ENCODE measurements at regions not wholly inside any gene's neighbourhood (a gene's known extent, or its start where the extent isn't known, plus 50 kb on each side); places are given as distances from the start of the nearest gene placed in this dataset.

- no peak for TF ChIP-seq CTCF (IDR thresholded peaks at IDR 0.05; ENCODE audit: control extremely low read depth, extremely low read depth)
- 89 to 97% methylated on average over 3 of the region's 3 CpGs for WGBS, 2 donors
- no peak overlapping the region for H3K27ac ChIP-seq (ENCODE audit: low read depth in 1 of 2, low read length in 1 of 2)
- no peak overlapping the region for H3K9ac ChIP-seq (ENCODE audit: insufficient read depth in 1 of 2, low read length in 2 of 2)
- DNase-seq (no peak), ATAC-seq (ENCODE audit: insufficient read depth, low FRiP score) (no peak)
- no peaks in the 10 kb centered on the region for H3K27me3 ChIP-seq (ENCODE audit: control insufficient read depth in 3 of 3, insufficient read depth in 3 of 3, low read length in 2 of 3)
- no peaks in the 10 kb centered on the region for H3K36me3 ChIP-seq (ENCODE audit: control insufficient read depth in 4 of 4, insufficient read depth in 4 of 4, low read length in 4 of 4)
- no peak overlapping the region for H3K4me3 ChIP-seq
- H3K9me3 ChIP-seq (ENCODE audit: control insufficient read depth in 4 of 4, insufficient read depth in 3 of 4, low read length in 3 of 4): peaks cover 0 to 6% (median 1%) of the 10 kb centered on the region in 4 donors
- H3K4me1 ChIP-seq (ENCODE audit: control insufficient read depth in 5 of 5, insufficient read depth in 5 of 5, low read length in 5 of 5): no peaks in the 10 kb centered on the region
Measured at GRCh38 chr3:106257172-106257571, 388.4 kb upstream of the CBLB start.

GRCh38 chr3:106261396-106261795 lies 392.6 kb upstream of the CBLB start:
- Histone ChIP-seq H3K4me1 (ENCODE audit: control insufficient read depth in 5 of 5, insufficient read depth in 5 of 5, low read length in 5 of 5) (peaks cover 0 to 14% (median 5%) of the 10 kb centered on the region in 5 donors), H3K9me3 (ENCODE audit: control insufficient read depth in 4 of 4, insufficient read depth in 3 of 4, low read length in 3 of 4) (no peaks in the 10 kb centered on the region), H3K27ac (ENCODE audit: low read depth in 1 of 2, low read length in 1 of 2) (no peak overlapping the region), H3K27me3 (ENCODE audit: control insufficient read depth in 3 of 3, insufficient read depth in 3 of 3, low read length in 2 of 3) (no peaks in the 10 kb centered on the region), H3K36me3 (ENCODE audit: control insufficient read depth in 4 of 4, insufficient read depth in 4 of 4, low read length in 4 of 4) (no peaks in the 10 kb centered on the region), H3K9ac (ENCODE audit: insufficient read depth in 1 of 2, low read length in 2 of 2) (no peak overlapping the region), H3K4me3 (no peak overlapping the region)
- DNase-seq (no peak), ATAC-seq (ENCODE audit: insufficient read depth, low FRiP score) (no peak)
- no peak for TF ChIP-seq CTCF (IDR thresholded peaks at IDR 0.05; ENCODE audit: control extremely low read depth, extremely low read depth)
- WGBS, 2 donors: 90 to 97% methylated on average over 1 of the region's 1 CpG

GRCh38 chr3:106261915-106262683 lies 393.3 kb upstream of the CBLB start:
- Histone ChIP-seq H3K9me3 (ENCODE audit: control insufficient read depth in 4 of 4, insufficient read depth in 3 of 4, low read length in 3 of 4) (no peaks in the 10 kb centered on the region), H3K27me3 (ENCODE audit: control insufficient read depth in 3 of 3, insufficient read depth in 3 of 3, low read length in 2 of 3) (no peaks in the 10 kb centered on the region), H3K4me3 (no peak overlapping the region), H3K9ac (ENCODE audit: insufficient read depth in 1 of 2, low read length in 2 of 2) (no peak overlapping the region), H3K27ac (ENCODE audit: low read depth in 1 of 2, low read length in 1 of 2) (no peak overlapping the region), H3K4me1 (ENCODE audit: control insufficient read depth in 5 of 5, insufficient read depth in 5 of 5, low read length in 5 of 5) (peaks cover 0 to 14% (median 5%) of the 10 kb centered on the region in 5 donors), H3K36me3 (ENCODE audit: control insufficient read depth in 4 of 4, insufficient read depth in 4 of 4, low read length in 4 of 4) (no peaks in the 10 kb centered on the region)
- 74 to 80% methylated on average over 2 of the region's 2 CpGs for WGBS, 2 donors
- no peak for DNase-seq
- no peak for TF ChIP-seq CTCF (IDR thresholded peaks at IDR 0.05; ENCODE audit: control extremely low read depth, extremely low read depth)
- no peak for ATAC-seq (ENCODE audit: insufficient read depth, low FRiP score)
